RWPE1 (cell line): ENCODE measurements at regions not wholly inside any gene's neighbourhood (a gene's known extent, or its start where the extent isn't known, plus 50 kb on each side); places are given as distances from the start of the nearest gene placed in this dataset.

Source experiments
- CTCF ChIA-PET: fragments of 350-600 bp; sonication (Branson Sonifier 250); formaldehyde crosslinking; extraction: SDS; loops from one replicate; lab custom pipeline; 2021; lab: Yijun Ruan, JAX
- POLR2A ChIA-PET: fragments of 400-600 bp; formaldehyde crosslinking; extraction: SDS; loops from one replicate; lab custom pipeline; 2020; ENCODE audit warnings: antibody characterized with exemption; ENCODE audit not compliant: low non-redundant PET; lab: Yijun Ruan, JAX
- DNase-seq: peaks from one replicate; pipeline ENCODE4 v3.0.0; 2012; ENCODE audit warnings: low spot score
- H3K27ac ChIP-seq: fragments of 450-650 bp; 2 replicates; pipeline ENCODE4 v1.5.1; 2017
- TF ChIP-seq, protein P1 (sequence below): fragments of 450-650 bp; conservative IDR thresholded peaks from 2 replicates; pipeline ENCODE4 v1.5.1; 2017; ENCODE audit warnings: low read depth, mild to moderate bottlenecking

DNA sequence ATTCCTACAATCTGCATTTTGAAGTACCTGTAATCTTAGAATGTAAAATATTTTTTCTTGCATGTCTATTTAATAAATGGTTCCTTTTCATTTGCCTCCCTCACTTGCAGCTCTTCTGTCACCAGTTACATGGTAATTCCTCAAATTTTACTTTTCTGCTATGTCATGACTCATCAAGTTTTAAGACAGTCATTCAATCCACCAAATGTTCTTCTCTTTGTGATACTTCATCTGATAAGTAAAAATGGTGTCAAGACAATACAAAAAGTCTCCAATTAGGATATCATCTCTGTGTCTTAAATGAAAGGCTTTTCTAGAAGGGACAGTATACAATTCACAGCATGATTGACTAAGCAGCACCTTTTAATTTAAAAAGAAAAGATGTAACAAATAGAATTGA, 104.9 kb upstream of the FTMT start:
- ChIA-PET CTCF (no interaction called here), POLR2A (no interaction called here)
- DNase-seq = no peak
- TF ChIP-seq, protein P1, sequence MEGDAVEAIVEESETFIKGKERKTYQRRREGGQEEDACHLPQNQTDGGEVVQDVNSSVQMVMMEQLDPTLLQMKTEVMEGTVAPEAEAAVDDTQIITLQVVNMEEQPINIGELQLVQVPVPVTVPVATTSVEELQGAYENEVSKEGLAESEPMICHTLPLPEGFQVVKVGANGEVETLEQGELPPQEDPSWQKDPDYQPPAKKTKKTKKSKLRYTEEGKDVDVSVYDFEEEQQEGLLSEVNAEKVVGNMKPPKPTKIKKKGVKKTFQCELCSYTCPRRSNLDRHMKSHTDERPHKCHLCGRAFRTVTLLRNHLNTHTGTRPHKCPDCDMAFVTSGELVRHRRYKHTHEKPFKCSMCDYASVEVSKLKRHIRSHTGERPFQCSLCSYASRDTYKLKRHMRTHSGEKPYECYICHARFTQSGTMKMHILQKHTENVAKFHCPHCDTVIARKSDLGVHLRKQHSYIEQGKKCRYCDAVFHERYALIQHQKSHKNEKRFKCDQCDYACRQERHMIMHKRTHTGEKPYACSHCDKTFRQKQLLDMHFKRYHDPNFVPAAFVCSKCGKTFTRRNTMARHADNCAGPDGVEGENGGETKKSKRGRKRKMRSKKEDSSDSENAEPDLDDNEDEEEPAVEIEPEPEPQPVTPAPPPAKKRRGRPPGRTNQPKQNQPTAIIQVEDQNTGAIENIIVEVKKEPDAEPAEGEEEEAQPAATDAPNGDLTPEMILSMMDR = no peak
- no peak overlapping the region for H3K27ac ChIP-seq

DNA sequence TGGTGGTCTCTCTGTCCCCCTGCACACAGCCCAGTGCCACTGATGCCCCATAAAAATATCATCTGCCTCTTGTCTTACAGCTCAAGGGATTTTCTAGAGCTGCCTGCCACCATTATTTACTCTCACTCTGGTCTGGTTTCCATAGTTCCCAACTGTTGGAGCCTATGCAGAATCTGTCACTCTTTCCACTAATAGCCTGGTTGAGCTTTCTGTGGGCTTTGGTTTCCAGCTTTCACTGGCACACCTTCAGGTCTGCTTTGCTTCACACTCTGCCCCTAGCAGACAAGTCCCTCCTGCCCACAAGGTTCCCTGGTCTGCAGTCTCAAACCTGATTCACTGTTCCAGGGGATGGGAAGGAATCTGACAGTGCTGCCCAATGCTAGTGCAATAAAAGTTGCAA, 103.0 kb upstream of the FTMT start:
- DNase-seq = no peak
- CTCF ChIA-PET = no interaction called here
- POLR2A ChIA-PET = no interaction called here
- no peak overlapping the region for H3K27ac ChIP-seq
- TF ChIP-seq, protein P1 = no peak

DNA sequence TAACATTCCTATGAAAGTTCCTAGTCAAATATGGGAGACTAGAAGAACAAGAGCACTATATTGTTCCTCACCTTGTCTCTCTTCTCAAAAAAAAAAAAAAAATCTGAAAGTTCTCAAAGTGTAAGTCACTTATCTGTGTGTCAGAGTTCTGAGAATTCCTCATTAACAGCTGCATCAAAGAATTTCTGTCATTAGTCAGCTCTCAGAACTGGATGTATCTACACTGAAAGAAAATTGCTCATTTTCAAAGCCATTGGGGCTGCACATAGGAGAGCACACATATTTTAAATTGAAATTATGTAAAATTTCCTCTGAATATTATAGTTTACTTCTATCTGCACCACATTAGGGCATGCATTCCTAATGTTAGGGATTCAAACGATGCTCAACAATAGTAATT, 99.5 kb upstream of the FTMT start:
- ChIA-PET CTCF (no interaction called here), POLR2A (interaction anchor here (0.6 kb wide), 1 partner anchor 496 kb away, joined by 5 read pairs; no protein-coding TSS in a partner anchor)
- H3K27ac ChIP-seq = no peak overlapping the region
- DNase-seq = no peak
- TF ChIP-seq, protein P1 = no peak

DNA sequence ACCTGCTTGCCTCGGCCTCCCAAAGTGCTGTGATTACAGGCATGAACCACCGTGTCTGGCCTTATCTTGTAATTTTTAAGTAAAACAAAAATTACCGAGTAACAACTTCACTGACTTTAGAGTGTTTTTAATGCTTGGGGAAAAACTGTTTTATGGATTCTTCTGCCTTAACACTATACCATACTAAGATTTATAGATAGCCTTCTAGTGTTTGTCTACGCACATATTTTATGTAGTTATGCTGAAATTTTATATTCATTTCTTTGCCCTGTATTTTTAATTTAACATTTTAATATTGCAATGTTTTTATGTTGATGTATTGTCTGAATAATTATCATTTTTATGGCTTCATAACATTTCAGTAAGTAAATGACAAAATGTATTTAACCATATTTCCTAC, 96.4 kb upstream of the FTMT start:
- DNase-seq = no peak
- TF ChIP-seq, protein P1 = no peak
- POLR2A ChIA-PET = no interaction called here
- CTCF ChIA-PET = interaction anchor here (0.6 to 0.7 kb wide), 2 partner anchors 11 to 807 kb away, joined by 3 read pairs; no protein-coding TSS in a partner anchor
- no peak overlapping the region for H3K27ac ChIP-seq

DNA sequence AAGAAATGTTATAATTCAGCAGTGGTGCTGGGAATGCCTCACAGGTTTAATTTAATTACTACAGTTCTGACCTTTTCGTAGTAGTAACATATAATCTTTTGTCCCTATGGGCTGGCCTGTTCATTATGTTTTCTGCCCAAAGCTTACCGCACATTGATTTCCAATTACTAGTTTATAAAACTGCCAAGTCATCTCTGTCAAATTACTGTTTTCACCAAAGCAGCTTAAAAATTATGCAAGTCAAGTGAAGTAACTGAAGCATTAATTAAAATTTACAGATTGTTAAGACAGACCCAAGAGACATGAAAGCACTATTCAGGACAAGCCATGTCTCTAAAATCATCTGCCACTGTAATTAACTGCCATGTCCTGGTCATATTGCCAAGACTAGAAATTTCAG, 93.9 kb upstream of the FTMT start:
- CTCF ChIA-PET = no interaction called here
- TF ChIP-seq, protein P1 = no peak
- POLR2A ChIA-PET = interaction anchor here (0.6 kb wide), 1 partner anchor 761 kb away, joined by 3 read pairs; no protein-coding TSS in a partner anchor
- H3K27ac ChIP-seq = no peak overlapping the region
- no peak for DNase-seq

DNA sequence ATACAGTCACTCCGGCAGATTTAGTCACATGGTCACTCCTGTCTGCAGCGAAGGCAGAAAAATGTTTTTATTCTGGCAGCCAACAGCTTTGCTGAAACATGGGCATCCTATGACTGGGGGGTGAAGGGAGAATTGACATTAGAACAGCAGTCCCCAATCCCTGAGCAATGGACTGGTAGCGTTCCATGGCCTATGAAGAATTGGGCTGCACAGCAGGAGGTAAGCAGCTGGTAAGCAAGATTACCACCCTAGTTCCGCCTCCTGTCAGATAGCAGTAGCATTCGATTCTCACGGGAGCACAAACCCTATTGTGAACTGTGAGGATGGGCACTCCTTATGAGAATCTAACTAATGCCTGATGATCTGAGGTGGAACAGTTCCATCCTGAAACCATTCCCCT, 93.1 kb upstream of the FTMT start:
- no peak for DNase-seq
- H3K27ac ChIP-seq = no peak overlapping the region
- TF ChIP-seq, protein P1 = no peak
- CTCF ChIA-PET = no interaction called here
- POLR2A ChIA-PET = interaction anchor here (0.6 kb wide), 1 partner anchor 760 kb away, joined by 3 read pairs; no protein-coding TSS in a partner anchor
